Vagina (tissue), 2 donors: ENCODE measurements at regions not wholly inside any gene's neighbourhood (a gene's known extent, or its start where the extent isn't known, plus 50 kb on each side); places are given as distances from the start of the nearest gene placed in this dataset.

Experiments
- CTCF ChIP-seq, 3 experiments: fragments of 450-650 bp in 2 of 3; fragments of 200-600 bp in 1 of 3; sonication (generic) in 1 of 3; IDR thresholded peaks; one replicate each; pipeline ENCODE4 v1.5.1; 2017 to 2019; ENCODE audit warnings: antibody characterized with exemption in 3 of 3, mild to moderate bottlenecking in 2 of 3, moderate library complexity in 2 of 3
- POLR2A ChIP-seq, 2 donors: fragments of 450-650 bp; IDR thresholded peaks; one replicate each; pipeline ENCODE4 v1.6.1; 2017; ENCODE audit warnings: antibody characterized with exemption in 2 of 2, mild to moderate bottlenecking in 2 of 2, moderate library complexity in 2 of 2
- POLR2AphosphoS5 ChIP-seq, 2 donors: sonication (generic); formaldehyde crosslinking; IDR thresholded peaks; one replicate each; pipeline ENCODE4 v1.9.0; 2017; ENCODE audit warnings: antibody characterized with exemption in 2 of 2, mild to moderate bottlenecking in 2 of 2, low read depth in 1 of 2; ENCODE audit not compliant: insufficient read depth in 1 of 2

- TF ChIP-seq POLR2A (IDR thresholded peaks at IDR 0.05), result no peak
- no peak for TF ChIP-seq CTCF (IDR thresholded peaks at IDR 0.05)
- TF ChIP-seq POLR2AphosphoS5 (IDR thresholded peaks at IDR 0.05; ENCODE audit: insufficient read depth in 1 of 2, low read depth in 1 of 2), result no peak
Measured at GRCh38 chr1:116292929-116293725, 79.9 kb upstream of the ATP1A1 start.
